Epithelial cell of proximal tubule (primary cell): ENCODE measurements at regions not wholly inside any gene's neighbourhood (a gene's known extent, or its start where the extent isn't known, plus 50 kb on each side); places are given as distances from the start of the nearest gene placed in this dataset.
A peak's percentile ranks its signal among the peaks of the same experiment; 100 is the strongest.

Experiments used
- DNase-seq: peaks from one replicate; pipeline ENCODE4 v3.0.0-alpha.2; 2011; ENCODE audit warnings: low read depth
- H3K4me3 ChIP-seq: 2 replicates; pipeline ENCODE4 v1.5.1; 2011; ENCODE audit warnings: low read depth, mild to moderate bottlenecking, low read length
- TF ChIP-seq, protein P1 (sequence below): conservative IDR thresholded peaks from 2 replicates; pipeline ENCODE4 v1.5.1; 2012; ENCODE audit warnings: low read depth, mild to moderate bottlenecking, low read length

DNA sequence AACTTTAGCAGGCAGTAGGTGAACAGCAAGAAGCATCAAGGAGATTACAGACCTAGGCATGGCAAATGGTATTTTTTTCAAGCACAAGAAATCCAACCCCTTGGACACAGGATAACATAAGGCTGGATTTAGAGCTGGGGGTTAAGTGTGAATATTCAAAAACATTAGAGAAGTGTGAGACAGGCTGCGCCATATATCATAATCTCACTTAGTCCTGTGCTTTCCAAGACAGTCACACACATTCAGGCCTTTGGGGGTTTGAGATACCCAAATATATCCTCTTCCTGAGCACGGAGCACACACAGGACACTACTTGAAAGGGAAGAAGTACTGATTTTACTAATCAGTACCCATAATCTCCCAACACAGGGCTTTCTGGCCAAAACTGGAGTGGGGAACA, 83.0 kb upstream of the CLDN18 start:
- no peak for DNase-seq
- no peak overlapping the region for H3K4me3 ChIP-seq
- TF ChIP-seq, protein P1, sequence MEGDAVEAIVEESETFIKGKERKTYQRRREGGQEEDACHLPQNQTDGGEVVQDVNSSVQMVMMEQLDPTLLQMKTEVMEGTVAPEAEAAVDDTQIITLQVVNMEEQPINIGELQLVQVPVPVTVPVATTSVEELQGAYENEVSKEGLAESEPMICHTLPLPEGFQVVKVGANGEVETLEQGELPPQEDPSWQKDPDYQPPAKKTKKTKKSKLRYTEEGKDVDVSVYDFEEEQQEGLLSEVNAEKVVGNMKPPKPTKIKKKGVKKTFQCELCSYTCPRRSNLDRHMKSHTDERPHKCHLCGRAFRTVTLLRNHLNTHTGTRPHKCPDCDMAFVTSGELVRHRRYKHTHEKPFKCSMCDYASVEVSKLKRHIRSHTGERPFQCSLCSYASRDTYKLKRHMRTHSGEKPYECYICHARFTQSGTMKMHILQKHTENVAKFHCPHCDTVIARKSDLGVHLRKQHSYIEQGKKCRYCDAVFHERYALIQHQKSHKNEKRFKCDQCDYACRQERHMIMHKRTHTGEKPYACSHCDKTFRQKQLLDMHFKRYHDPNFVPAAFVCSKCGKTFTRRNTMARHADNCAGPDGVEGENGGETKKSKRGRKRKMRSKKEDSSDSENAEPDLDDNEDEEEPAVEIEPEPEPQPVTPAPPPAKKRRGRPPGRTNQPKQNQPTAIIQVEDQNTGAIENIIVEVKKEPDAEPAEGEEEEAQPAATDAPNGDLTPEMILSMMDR, result no peak

DNA sequence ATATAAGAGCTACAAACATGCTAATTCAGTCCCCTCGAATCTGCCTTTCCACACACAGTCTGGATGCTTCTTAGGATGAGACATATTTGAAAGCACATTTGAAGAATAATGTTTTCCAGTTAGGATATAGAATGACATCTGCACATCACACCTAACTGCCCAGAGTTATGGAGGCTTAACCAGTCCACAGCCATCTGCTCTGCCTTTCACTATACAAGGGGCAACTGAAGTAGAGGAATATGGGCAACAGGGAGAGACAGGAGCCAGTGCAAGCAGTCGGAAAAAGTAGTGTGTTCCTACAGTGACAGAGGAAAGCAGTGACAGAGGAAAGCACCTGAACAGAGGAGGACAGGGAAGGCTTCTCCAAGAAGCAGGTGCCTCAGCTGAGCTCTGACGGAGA, 79.0 kb upstream of the CLDN18 start:
- DNase-seq, result no peak

DNA sequence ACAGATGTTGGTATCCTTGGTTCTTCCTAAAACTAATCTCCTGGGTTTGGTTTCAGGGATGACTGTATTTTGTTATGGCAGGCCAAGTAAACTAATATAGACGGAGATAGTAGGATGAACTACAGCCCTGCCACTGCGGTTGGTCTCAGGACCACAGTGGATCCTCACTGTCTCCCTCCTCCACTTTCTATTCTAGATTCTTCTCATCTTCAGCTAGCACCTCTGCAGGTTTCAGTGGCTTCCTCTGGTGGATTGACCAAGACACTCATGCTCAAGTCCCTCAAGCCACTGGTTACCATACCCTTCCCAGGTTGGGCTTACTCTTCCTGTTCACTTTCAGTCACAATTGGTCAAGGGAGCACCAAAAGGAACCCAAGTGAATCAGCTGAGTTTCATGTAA, 71.1 kb upstream of the CLDN18 start:
- no peak for DNase-seq
- TF ChIP-seq, protein P1, result no peak
- no peak overlapping the region for H3K4me3 ChIP-seq

More for the DNA sequence above, 79.0 kb upstream of the CLDN18 start:
- no peak overlapping the region for H3K4me3 ChIP-seq
- TF ChIP-seq, protein P1, result no peak

DNA sequence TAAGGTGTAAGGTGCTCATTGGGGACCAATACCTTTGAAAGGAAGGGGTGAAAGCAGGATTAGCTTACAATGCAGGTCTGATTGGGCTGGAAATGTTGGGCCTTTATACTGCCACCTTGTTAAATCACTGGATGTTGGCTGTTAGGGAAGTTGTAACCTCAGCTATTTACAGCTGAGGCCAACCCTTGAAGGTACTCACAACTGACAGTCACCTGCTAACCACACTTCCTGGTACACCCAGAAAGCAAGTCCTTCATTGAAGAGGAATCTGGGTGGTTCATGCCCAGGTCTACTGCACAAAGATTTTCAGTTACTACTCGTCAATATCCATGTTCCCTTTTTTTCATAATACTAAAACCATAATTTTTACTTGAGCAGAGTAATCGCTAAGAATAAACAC, 65.4 kb upstream of the CLDN18 start:
- DNase-seq, result no peak
- TF ChIP-seq, protein P1, result no peak
- H3K4me3 ChIP-seq, result no peak overlapping the region

DNA sequence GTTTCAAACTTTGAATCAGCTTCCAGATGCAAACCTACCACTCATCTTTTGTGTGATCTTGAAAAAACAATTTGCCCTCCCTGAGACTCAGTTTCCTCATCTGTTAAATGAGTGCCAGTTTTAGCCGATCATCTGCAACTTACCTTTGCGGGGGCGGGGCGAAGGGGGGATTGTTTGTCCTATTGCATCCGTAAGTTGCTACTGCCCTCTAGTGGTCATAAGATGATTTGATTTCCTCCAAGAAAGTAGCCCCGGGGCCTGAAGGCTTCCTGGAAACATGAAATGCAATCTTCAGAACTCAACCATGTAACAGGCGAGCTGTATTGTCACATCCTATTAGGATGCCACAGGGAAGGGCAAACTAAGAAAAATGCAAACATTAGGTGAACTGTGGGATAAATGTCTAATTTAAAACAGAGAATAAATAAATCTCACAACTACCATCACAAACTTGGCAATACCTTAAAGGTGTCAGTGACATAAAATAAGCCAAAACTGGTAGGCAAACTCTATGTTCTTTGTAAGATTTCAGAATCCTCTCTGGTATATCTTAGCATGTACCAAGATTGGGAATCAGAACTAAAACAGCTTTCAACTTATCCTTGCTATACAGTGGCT, 63.5 kb upstream of the CLDN18 start:
- H3K4me3 ChIP-seq, result no peak overlapping the region
- peak; percentile 29 for DNase-seq
- TF ChIP-seq, protein P1, result peak; percentile 82

DNA sequence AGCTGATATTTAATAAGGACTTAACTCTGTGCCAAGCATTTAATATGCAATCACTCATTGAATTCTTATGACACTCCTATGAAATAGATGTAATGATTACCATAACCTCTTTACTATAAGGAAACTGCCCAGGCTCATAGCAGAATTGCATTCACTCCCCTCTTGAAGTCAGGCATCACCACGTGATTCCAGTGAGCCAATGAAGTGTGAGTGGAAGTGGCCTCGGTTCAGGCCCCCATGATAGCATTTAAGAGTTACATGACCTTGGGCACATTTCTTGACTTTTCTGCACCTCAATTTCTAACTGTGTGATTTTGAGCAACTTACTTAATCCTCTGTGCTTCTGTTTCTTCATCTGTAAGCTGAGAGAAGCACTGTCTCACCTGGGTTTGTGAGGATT, 62.8 kb upstream of the CLDN18 start:
- no peak for DNase-seq
- TF ChIP-seq, protein P1, result no peak

DNA sequence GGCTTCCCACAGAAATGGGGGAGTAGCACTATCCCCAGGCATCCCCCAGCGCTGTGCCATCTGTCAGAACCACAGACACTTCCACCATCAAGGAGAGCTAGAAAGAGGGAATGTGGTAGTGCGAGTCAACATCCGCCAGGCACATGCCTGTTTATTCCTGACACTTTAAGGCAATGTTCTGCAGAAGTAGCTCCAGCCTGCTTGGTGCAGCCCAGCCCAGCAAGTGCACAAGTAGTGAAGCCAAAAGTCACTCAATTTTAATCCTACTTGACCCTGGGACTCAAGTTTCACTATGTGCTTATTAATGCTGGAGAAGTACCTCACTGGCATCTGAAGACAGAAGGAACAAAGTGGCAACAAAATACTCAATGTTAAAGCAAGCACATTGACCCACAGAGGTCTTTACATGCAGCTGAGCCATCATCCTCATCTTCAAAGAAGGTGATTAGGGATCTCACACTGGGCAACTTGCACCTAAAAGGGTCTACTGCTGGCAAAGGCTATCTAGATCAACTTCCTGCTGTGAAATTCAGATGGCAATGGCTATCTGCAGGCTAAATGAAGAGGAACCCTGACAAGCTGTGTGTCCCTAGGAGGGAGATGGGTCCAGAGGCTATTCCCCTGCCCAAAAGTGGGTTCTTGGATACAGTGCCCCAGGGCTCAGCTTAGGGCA, 61.4 kb upstream of the CLDN18 start:
- TF ChIP-seq, protein P1, result no peak
- H3K4me3 ChIP-seq, result no peak overlapping the region
- no peak for DNase-seq

More for the DNA sequence above, 62.8 kb upstream of the CLDN18 start:
- no peak overlapping the region for H3K4me3 ChIP-seq
